ENCODE measurements at regions not wholly inside any gene's neighbourhood (a gene's known extent, or its start where the extent isn't known, plus 50 kb on each side); places are given as distances from the start of the nearest gene placed in this dataset.

DNA sequence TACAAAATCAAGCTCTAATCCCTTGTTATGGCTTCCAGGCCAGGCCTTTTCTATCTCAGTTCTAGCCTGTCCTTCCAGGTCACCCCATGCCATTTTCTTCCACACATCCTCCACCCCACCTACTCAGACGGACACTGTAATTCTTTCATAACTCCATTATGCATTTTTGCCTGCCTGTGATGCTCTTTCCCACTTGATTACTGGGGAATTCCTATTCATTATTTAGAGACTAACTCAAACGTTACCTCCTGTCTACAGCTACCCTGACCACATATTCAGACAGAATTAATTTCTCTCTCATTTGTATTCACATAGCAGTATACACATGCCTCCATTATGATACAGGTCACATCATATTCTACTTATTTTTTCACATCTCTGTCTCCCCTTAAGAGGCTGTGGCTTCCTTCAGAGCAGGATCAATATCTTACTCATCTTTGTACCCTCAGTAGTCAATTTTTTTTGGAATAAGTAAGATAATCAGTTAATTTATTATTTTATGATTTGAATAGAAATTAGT is 156.5 kb upstream of the ZC3H12C start:
- Histone ChIP-seq H3K36me3 (ENCODE audit: control insufficient read depth, insufficient read depth, low read length) (no peaks in the 10 kb centered on the region), H3K9me3 (ENCODE audit: control insufficient read depth, insufficient read depth, low read length) (no peaks in the 10 kb centered on the region), H3K27ac (ENCODE audit: low read depth, low read length) (no peak overlapping the region), H3K27me3 (ENCODE audit: control insufficient read depth, insufficient read depth, low read length) (no peaks in the 10 kb centered on the region), H3K4me1 (ENCODE audit: control insufficient read depth, insufficient read depth, low read length) (no peaks in the 10 kb centered on the region), H3K4me3 (ENCODE audit: low read depth, low read length) (no peak overlapping the region), H3K9ac (ENCODE audit: low read depth, low read length) (no peak overlapping the region)

GRCh38 chr11:109937968-109938367 is 155.2 kb upstream of the ZC3H12C start:
- Histone ChIP-seq H3K27me3 (ENCODE audit: control insufficient read depth, insufficient read depth, low read length) (no peaks in the 10 kb centered on the region), H3K4me3 (ENCODE audit: low read depth, low read length) (no peak overlapping the region), H3K9ac (ENCODE audit: low read depth, low read length) (no peak overlapping the region), H3K27ac (ENCODE audit: low read depth, low read length) (no peak overlapping the region), H3K9me3 (ENCODE audit: control insufficient read depth, insufficient read depth, low read length) (no peaks in the 10 kb centered on the region), H3K4me1 (ENCODE audit: control insufficient read depth, insufficient read depth, low read length) (no peaks in the 10 kb centered on the region), H3K36me3 (ENCODE audit: control insufficient read depth, insufficient read depth, low read length) (no peaks in the 10 kb centered on the region)

GRCh38 chr11:109939166-109939810 is 153.9 kb upstream of the ZC3H12C start:
- Histone ChIP-seq H3K36me3 (ENCODE audit: control insufficient read depth, insufficient read depth, low read length) (no peaks in the 10 kb centered on the region), H3K4me3 (ENCODE audit: low read depth, low read length) (no peak overlapping the region), H3K27me3 (ENCODE audit: control insufficient read depth, insufficient read depth, low read length) (no peaks in the 10 kb centered on the region), H3K4me1 (ENCODE audit: control insufficient read depth, insufficient read depth, low read length) (no peaks in the 10 kb centered on the region), H3K9ac (ENCODE audit: low read depth, low read length) (no peak overlapping the region), H3K9me3 (ENCODE audit: control insufficient read depth, insufficient read depth, low read length) (no peaks in the 10 kb centered on the region), H3K27ac (ENCODE audit: low read depth, low read length) (no peak overlapping the region)

DNA sequence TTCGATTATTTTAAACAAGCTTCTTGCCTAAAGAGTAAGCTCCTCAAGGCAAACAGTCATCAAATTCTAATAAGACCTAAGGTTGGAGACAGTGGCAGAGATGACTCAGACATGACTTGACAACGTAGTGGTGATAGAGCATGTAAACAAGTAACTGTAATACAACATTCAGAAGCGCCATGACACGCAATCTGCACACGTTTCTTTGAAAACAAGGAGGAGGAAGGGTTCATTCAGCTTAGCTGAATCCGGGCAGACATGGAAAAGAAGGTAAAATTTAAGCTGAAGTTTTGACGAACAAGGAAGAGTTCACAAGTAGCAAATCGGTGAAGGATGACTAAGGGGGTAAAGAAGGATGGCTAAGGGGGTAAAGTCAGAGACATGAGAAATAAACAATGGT is 152.4 kb upstream of the ZC3H12C start:
- H3K4me3 ChIP-seq (ENCODE audit: low read depth, low read length), result no peak overlapping the region
- no peaks in the 10 kb centered on the region for H3K4me1 ChIP-seq (ENCODE audit: control insufficient read depth, insufficient read depth, low read length)
- H3K9me3 ChIP-seq (ENCODE audit: control insufficient read depth, insufficient read depth, low read length), result no peaks in the 10 kb centered on the region
- H3K27me3 ChIP-seq (ENCODE audit: control insufficient read depth, insufficient read depth, low read length), result no peaks in the 10 kb centered on the region
- H3K36me3 ChIP-seq (ENCODE audit: control insufficient read depth, insufficient read depth, low read length), result no peaks in the 10 kb centered on the region
- no peak overlapping the region for H3K9ac ChIP-seq (ENCODE audit: low read depth, low read length)
- no peak overlapping the region for H3K27ac ChIP-seq (ENCODE audit: low read depth, low read length)

- Histone ChIP-seq H3K27ac (ENCODE audit: low read depth, low read length) (no peak overlapping the region), H3K27me3 (ENCODE audit: control insufficient read depth, insufficient read depth, low read length) (no peaks in the 10 kb centered on the region), H3K36me3 (ENCODE audit: control insufficient read depth, insufficient read depth, low read length) (no peaks in the 10 kb centered on the region), H3K9me3 (ENCODE audit: control insufficient read depth, insufficient read depth, low read length) (peaks cover 5% of the 10 kb centered on the region), H3K4me3 (ENCODE audit: low read depth, low read length) (no peak overlapping the region), H3K4me1 (ENCODE audit: control insufficient read depth, insufficient read depth, low read length) (peaks cover 5% of the 10 kb centered on the region; the same call in 1 of the 2 replicates), H3K9ac (ENCODE audit: low read depth, low read length) (no peak overlapping the region)
These were observed 147.4 kb upstream of the ZC3H12C start for GRCh38 chr11:109945626-109946321.

- peaks cover 5% of the 10 kb centered on the region for H3K9me3 ChIP-seq (ENCODE audit: control insufficient read depth, insufficient read depth, low read length)
- H3K4me1 ChIP-seq (ENCODE audit: control insufficient read depth, insufficient read depth, low read length), result peaks cover 5% of the 10 kb centered on the region; the same call in 1 of the 2 replicates
- peak overlapping the region; percentile 49; the same call in 1 of the 2 replicates for H3K9ac ChIP-seq (ENCODE audit: low read depth, low read length)
- H3K27ac ChIP-seq (ENCODE audit: low read depth, low read length), result no peak overlapping the region
- H3K4me3 ChIP-seq (ENCODE audit: low read depth, low read length), result no peak overlapping the region
- H3K36me3 ChIP-seq (ENCODE audit: control insufficient read depth, insufficient read depth, low read length), result no peaks in the 10 kb centered on the region
- H3K27me3 ChIP-seq (ENCODE audit: control insufficient read depth, insufficient read depth, low read length), result no peaks in the 10 kb centered on the region
These were observed 146.8 kb upstream of the ZC3H12C start for GRCh38 chr11:109946322-109946846.

GRCh38 chr11:109954534-109954933 is 138.7 kb upstream of the ZC3H12C start:
- H3K36me3 ChIP-seq (ENCODE audit: control insufficient read depth, insufficient read depth, low read length), result no peaks in the 10 kb centered on the region
- H3K27me3 ChIP-seq (ENCODE audit: control insufficient read depth, insufficient read depth, low read length), result no peaks in the 10 kb centered on the region
- H3K9ac ChIP-seq (ENCODE audit: low read depth, low read length), result no peak overlapping the region
- no peak overlapping the region for H3K4me3 ChIP-seq (ENCODE audit: low read depth, low read length)
- H3K4me1 ChIP-seq (ENCODE audit: control insufficient read depth, insufficient read depth, low read length), result 0 out of 2 replicates have a peak, but pooled peaks cover 6% of the 10 kb centered on the region
- H3K27ac ChIP-seq (ENCODE audit: low read depth, low read length), result no peak overlapping the region
- H3K9me3 ChIP-seq (ENCODE audit: control insufficient read depth, insufficient read depth, low read length), result peaks cover 5% of the 10 kb centered on the region; the same call in 1 of the 2 replicates

GRCh38 chr11:109956124-109956793 is 136.9 kb upstream of the ZC3H12C start:
- Histone ChIP-seq H3K36me3 (ENCODE audit: control insufficient read depth, insufficient read depth, low read length) (no peaks in the 10 kb centered on the region), H3K9me3 (ENCODE audit: control insufficient read depth, insufficient read depth, low read length) (no peaks in the 10 kb centered on the region), H3K4me1 (ENCODE audit: control insufficient read depth, insufficient read depth, low read length) (peaks cover 13% of the 10 kb centered on the region), H3K4me3 (ENCODE audit: low read depth, low read length) (no peak overlapping the region), H3K27me3 (ENCODE audit: control insufficient read depth, insufficient read depth, low read length) (no peaks in the 10 kb centered on the region), H3K27ac (ENCODE audit: low read depth, low read length) (no peak overlapping the region), H3K9ac (ENCODE audit: low read depth, low read length) (no peak overlapping the region)

GRCh38 chr11:109957000-109957399 is 136.2 kb upstream of the ZC3H12C start:
- Histone ChIP-seq H3K27ac (ENCODE audit: low read depth, low read length) (no peak overlapping the region), H3K36me3 (ENCODE audit: control insufficient read depth, insufficient read depth, low read length) (no peaks in the 10 kb centered on the region), H3K27me3 (ENCODE audit: control insufficient read depth, insufficient read depth, low read length) (no peaks in the 10 kb centered on the region), H3K4me3 (ENCODE audit: low read depth, low read length) (no peak overlapping the region), H3K9ac (ENCODE audit: low read depth, low read length) (no peak overlapping the region), H3K9me3 (ENCODE audit: control insufficient read depth, insufficient read depth, low read length) (no peaks in the 10 kb centered on the region), H3K4me1 (ENCODE audit: control insufficient read depth, insufficient read depth, low read length) (peaks cover 13% of the 10 kb centered on the region)

DNA sequence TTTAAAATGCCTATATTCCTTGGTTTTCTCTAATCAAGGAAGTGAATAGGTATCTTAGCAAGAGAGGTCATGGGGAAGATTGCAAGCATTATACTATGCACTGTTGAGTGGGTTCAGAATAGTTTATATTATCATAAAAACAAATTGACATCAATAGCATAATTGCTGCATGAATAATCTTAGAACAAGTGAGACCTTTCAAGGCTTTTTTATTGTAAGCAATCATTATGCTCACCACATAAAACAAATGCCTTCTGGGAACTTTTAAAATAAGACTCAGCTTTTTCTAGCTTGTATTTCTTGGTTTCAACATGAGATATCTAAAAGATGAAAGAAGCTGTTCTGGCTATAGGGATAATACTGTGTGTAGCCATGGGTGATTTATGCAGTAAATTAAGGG is 135.6 kb upstream of the ZC3H12C start:
- Histone ChIP-seq H3K36me3 (ENCODE audit: control insufficient read depth, insufficient read depth, low read length) (no peaks in the 10 kb centered on the region), H3K4me3 (ENCODE audit: low read depth, low read length) (no peak overlapping the region), H3K4me1 (ENCODE audit: control insufficient read depth, insufficient read depth, low read length) (peaks cover 13% of the 10 kb centered on the region), H3K9ac (ENCODE audit: low read depth, low read length) (no peak overlapping the region), H3K27me3 (ENCODE audit: control insufficient read depth, insufficient read depth, low read length) (no peaks in the 10 kb centered on the region), H3K9me3 (ENCODE audit: control insufficient read depth, insufficient read depth, low read length) (no peaks in the 10 kb centered on the region), H3K27ac (ENCODE audit: low read depth, low read length) (no peak overlapping the region)

Data from HUES48 (cell line).